AML-193 (cell line): ENCODE measurements at regions not wholly inside any gene's neighbourhood (a gene's known extent, or its start where the extent isn't known, plus 50 kb on each side); places are given as distances from the start of the nearest gene placed in this dataset.

Experiments used
- DNase-seq, 2 experiments: peaks; one replicate each; lab custom pipeline; 2025; lab: John Stamatoyannopoulos, UW

- no peak for DNase-seq
Measured at GRCh38 chr11:34564406-34564805, 50.8 kb upstream of the ELF5 start.

DNA sequence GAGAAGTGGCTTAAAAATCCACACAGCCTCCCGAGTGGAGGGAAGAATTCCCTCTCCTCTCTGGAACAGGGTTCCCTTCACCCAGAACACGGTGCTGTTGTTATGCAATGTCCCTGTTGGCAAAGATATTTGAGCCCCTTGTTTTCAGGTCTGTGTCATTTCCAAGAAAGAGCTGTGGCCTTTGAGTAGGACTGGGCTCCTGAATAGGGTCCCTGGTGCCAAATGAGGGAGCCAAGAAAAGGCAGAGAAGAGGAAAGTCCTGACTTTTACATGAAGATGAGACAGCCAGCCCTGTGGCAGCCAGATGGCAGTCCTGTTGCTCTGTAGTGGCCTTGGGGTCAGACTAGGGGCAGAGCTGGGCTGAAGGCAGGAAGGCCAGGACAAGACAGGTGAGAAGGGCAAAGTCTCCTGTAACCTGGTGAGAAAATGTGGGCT is 51.2 kb upstream of the ELF5 start:
- no peak for DNase-seq

DNA sequence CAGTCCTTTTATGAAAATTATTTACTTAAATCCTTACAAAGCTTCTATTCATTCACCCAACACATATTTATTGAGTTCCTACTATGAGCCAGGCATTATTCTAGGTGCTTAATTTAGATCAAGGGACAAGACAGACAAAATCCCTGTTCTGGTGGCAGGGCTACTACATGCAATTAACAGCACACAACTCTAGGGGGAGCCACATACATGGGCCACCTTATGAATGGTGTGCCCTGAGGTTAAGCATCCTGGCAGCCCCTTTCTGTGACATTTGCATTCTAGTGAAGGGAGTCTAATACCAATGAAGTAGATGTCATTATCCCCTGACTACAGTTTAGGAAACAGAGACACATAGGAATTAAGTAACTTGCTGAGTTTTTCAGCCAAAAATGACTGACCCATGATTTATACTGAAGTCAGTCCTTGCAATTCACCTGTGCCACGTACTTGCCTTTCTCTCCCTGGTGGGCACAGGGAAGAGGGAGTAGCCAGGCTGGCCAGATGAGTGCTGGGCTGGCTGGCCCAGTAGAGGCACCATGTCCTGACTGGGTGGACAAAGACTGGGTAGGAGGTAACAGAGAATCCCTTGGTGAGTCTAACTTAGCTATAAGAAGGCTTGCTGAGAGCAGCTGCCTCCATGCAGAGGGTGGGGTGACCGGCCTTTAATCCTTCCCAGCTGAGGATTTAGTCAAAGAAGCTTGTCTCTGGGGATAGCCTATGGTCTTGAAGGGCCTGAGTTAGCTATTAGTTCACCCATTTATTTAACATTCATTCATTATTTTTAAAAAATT is 52.0 kb upstream of the ELF5 start:
- peak; percentile 3 to 5 for DNase-seq

GRCh38 chr11:34566208-34566551 is 52.6 kb upstream of the ELF5 start:
- DNase-seq: no peak

DNA sequence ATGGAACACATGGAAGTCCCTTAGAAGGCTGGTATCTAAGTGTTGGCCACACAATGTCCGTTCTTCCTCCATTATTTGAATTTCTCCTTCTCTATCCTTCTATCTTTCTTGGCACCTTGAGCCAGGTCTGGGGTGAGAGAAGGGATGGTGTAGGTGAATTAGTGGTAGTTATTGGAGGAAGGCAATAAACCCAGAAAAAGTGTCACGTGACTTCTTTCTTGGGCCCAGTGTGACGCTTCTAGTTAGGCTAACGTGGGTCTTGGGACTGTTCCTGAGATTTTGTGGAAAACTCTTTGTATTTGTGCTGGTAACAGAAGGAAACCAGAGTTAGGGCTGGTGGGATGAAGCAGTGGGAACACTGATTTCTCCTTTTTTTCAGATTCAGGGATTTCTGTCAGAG is 53.1 kb upstream of the ELF5 start:
- DNase-seq: no peak

- no peak for DNase-seq
Measured at GRCh38 chr11:34567733-34568132, 53.2 kb upstream of the EHF start.

- DNase-seq: no peak
Measured at GRCh38 chr11:34570584-34570983, 50.3 kb upstream of the EHF start.
